ENCODE measurements at regions not wholly inside any gene's neighbourhood (a gene's known extent, or its start where the extent isn't known, plus 50 kb on each side); places are given as distances from the start of the nearest gene placed in this dataset.

DNA sequence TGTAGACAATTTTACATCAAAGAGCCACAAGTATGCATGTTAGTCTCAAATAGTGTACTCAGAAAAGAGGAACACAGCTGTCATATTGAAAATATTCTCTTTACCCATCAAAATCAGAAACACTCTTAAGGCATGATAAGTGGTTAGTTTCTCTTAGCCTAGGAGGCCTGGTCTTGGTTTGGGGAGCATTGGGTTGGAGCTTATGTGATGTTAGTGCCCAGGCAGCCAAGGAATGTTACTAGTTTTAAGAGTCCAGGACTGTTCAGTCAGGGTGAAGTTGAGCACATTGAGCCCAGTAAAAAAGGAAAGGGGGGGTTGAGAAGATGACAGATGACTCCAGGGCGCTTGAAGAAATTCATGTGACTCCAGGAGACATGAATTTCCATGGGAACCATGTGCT is 340.6 kb downstream of the HRH4 start:
- TF ChIP-seq CTCF (IDR thresholded peaks at IDR 0.05) = no peak
- TF ChIP-seq POLR2A (IDR thresholded peaks at IDR 0.05) = no peak

Measured in uterus (tissue), 2 donors.